ENCODE measurements at regions not wholly inside any gene's neighbourhood (a gene's known extent, or its start where the extent isn't known, plus 50 kb on each side); places are given as distances from the start of the nearest gene placed in this dataset.
"Not testable (repeated sequence)": the region's sequence is repeated elsewhere in the genome, so short reads cannot be mapped to it uniquely, and the experiment has no call there.

DNA sequence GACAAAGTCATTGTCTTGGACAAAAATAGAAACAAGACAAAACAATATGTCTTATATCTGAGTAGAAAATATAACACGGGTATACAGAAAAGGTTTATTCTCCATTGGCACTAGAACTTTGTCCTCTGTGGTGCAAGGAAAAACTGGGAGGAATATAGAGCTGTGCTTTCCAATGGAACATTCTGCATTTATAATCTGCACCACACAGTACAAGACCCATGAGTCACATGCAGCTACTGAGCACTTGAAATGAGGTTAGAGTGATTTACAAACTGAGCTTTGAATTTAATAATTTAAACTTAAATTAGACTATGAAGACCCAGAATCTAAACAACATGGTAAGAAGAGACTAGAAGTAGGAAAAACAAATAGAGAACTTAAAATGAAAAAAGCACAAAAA, 86.1 kb downstream of the RAP2A start:
- DNase-seq (ENCODE audit: low read depth): no peak

- DNase-seq (ENCODE audit: low read depth): no peak
Measured at GRCh38 chr13:97520866-97521265, 86.9 kb downstream of the RAP2A start.

DNA sequence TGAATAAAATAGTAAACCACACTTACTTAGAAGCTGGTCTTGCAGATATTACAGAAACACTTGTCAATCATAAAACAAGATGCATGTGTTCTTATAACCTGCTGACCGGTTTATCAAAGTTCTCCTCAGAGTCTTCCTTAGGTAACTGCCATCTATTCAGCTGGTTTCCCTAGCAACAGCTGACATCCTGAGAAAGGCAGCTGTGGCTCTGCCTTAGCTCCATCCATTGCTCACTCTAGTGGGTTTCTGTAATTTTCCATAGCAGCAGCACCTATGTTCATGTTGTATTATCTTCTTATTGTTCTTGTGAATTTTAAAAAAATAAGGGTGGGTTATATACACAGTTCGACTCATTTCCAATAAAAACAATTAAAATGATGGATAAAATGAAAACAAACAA, 87.8 kb downstream of the RAP2A start:
- DNase-seq (ENCODE audit: low read depth): no peak

DNA sequence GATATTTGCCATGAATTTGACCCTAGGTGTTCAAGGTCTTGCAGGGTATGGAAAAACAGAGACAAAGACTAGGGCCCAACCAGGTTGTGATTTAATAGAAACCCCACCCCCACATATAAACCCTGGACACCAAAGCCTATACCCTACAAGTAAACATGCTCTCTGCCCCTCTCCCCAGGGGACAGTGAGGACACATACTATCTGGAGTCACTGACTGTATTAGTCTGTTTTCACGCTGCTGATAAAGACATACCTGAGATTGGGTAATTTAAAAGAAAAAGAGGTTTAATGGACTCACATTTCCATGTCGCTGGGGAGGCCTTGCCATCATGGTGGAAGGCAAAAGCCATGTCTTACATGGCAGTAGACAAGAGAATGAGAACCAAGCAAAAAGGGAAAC, 88.3 kb downstream of the RAP2A start:
- DNase-seq (ENCODE audit: low read depth): no peak

GRCh38 chr13:97526556-97526955, 92.6 kb downstream of the RAP2A start:
- no peak for DNase-seq (ENCODE audit: low read depth)

GRCh38 chr13:97528518-97528917, 94.5 kb downstream of the RAP2A start:
- DNase-seq (ENCODE audit: low read depth): no peak

GRCh38 chr13:97534540-97534939, 100.6 kb downstream of the RAP2A start:
- DNase-seq (ENCODE audit: low read depth): no peak

DNA sequence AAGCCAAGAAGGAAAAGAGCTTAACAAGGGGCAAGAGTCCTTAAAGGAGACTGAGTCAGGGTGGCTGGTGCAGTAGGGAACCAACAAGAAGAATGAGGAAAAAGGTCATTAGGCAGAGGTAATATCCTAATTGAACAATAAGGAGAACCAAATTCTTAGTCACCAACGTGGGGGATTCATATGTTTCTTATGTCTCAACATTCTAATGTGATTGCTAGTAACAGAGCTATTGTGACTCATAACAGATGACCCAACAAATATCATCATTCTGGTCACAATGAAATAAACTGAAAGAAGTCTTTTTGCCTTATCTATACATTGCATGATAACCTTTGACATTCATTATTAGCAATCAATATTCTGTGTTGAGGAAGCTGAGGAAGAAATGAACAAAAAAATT, 101.6 kb downstream of the RAP2A start:
- peak; percentile 3 for DNase-seq (ENCODE audit: low read depth)

GRCh38 chr13:97537110-97537509, 103.1 kb downstream of the RAP2A start:
- no peak for DNase-seq (ENCODE audit: low read depth)

- no peak for DNase-seq (ENCODE audit: low read depth)
Measured at GRCh38 chr13:97538203-97538602, 104.2 kb downstream of the RAP2A start.

- DNase-seq (ENCODE audit: low read depth): peak; percentile 2
Measured at GRCh38 chr13:97539651-97540610, 106.0 kb downstream of the RAP2A start.

DNA sequence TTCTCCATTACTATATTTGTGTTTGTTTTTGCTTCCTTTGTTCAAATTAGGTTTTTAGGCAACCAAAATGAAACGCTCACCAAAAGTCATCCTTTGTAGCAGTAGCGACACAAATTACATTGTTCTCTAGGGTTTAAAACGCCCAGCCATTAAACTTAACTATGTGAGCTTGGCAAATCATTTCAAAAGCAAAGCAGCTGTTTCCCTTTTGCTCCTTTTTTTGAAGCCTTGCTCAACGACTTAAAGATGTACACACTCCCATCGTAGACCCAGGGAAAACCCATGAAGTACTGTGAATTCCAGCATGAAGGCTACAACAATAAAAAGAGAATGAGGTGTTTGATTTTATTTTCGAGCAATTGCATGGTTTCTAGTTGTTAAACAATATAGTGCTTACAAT, 106.7 kb downstream of the RAP2A start:
- DNase-seq (ENCODE audit: low read depth): no peak

DNA sequence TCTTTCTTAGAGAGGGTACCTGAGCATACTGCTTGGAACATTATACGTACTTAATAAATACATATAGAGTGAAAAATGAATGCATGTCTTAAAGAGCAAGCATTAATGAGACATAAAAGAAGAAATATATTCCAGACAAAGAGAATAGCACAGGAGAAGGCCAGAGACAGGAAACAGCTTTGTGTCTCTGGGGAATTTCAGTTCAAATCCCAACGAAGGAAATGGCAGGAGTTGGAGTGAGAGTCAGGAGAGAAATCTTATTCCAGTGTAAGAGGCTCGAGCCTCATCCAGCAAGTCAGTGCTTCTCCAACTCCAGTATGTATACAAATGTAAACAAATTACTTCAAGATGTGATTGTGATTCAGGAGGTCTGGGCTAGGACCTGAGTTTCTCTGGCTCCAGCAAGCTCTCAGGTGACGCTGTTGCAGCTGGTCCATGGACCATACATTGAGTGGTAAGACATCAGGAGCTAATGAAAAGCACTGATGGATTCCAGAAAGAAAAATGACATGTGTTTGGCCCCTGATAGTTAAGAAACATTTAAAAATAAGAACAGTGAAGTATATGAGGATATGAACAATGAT, 108.2 kb downstream of the RAP2A start:
- DNase-seq (ENCODE audit: low read depth): no peak

DNA sequence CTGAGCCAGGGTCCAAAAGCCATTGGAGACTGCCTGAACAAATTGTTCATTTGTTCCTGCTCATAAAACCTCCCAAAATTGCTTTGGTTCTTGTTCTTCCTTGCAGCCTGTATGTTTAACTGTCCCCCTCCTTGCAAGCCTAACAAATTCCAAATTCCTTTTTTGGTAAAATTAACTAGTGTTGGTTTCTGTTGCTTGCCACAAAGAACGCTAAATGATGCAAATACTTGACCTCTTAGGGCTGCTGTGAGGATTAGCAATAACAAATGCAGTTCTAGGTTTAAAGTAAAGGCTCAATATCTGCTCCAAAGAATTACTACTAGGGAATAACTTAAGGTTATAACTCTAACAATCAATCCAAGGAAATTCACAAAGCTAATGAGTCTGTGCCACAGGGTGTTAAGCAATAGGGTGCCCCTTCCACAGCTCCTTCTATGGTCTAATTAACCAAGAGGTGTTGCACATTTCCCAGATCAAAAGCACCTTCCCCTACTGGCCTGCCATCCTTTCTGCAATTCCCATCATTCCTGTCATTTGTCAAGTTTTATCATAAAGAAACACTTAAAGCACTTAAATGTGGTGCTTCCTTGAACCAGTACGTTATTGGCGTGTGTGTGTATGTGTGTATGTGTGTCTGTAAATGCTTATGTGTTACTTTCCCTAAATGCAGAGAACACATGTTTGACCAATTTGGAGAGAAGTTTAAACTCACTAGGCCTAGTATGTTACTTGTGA, 110.2 kb downstream of the RAP2A start:
- DNase-seq (ENCODE audit: low read depth): peak; percentile 46

DNA sequence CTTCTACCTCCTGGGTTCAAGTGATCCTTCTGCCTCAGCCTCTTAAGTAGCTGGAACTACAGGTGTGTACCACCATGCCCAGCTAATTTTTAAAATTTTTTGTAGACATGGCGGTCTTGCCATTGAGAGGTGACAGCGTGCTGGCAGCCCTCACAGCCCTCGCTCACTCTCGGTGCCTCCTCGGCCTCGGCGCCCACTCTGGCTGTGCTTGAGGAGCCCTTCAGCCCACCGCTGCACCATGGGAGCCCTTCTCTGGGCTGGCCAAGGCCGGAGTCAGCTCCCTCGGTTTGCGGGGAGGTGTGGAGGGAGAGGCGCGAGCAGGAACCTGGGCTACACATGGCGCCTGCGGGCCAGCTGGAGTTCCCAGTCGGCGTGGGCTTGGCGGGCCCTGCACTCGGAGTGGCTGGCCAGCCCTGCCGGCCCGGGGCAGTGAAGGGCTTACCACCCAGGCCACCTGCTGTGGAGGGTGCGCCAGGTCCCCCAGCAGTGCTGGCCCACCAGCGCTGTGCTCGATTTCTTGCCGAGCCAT, 111.1 kb downstream of the RAP2A start:
- DNase-seq (ENCODE audit: low read depth): not testable (repeated sequence)

GRCh38 chr13:97548138-97548537, 114.2 kb downstream of the RAP2A start:
- DNase-seq (ENCODE audit: low read depth): no peak

- DNase-seq (ENCODE audit: low read depth): no peak
Measured at GRCh38 chr13:97548711-97549110, 114.7 kb downstream of the RAP2A start.

GRCh38 chr13:97549201-97549600, 115.2 kb downstream of the RAP2A start:
- no peak for DNase-seq (ENCODE audit: low read depth)

DNA sequence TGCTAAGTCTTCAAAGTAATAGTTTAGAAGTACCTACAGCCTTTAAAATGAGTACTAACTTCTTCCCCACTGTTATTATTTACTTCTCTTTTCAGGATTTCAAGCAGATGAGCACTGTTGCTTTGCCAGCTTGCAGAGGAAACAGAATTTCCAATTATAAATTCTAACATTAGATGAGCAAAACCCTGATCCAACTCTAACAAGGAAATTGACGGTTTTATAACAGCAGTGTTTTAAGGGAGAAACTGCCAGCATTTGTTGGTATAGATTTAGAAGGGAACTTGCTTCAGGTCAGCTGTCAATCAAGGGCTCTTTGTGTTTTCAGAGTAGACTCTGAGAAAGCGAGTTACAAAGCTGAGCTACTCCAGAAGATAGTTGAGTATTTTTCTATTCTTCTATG, 120.5 kb downstream of the RAP2A start:
- no peak for DNase-seq (ENCODE audit: low read depth)

GRCh38 chr13:97555034-97555433, 121.1 kb downstream of the RAP2A start:
- no peak for DNase-seq (ENCODE audit: low read depth)

GRCh38 chr13:97559030-97559429, 125.1 kb downstream of the RAP2A start:
- DNase-seq (ENCODE audit: low read depth): no peak

GRCh38 chr13:97559981-97560380, 126.0 kb downstream of the RAP2A start:
- no peak for DNase-seq (ENCODE audit: low read depth)

- DNase-seq (ENCODE audit: low read depth): no peak
Measured at GRCh38 chr13:97561182-97561581, 127.2 kb downstream of the RAP2A start.

Data from EH (cell line).